ENCODE measurements at regions not wholly inside any gene's neighbourhood (a gene's known extent, or its start where the extent isn't known, plus 50 kb on each side); places are given as distances from the start of the nearest gene placed in this dataset.

DNA sequence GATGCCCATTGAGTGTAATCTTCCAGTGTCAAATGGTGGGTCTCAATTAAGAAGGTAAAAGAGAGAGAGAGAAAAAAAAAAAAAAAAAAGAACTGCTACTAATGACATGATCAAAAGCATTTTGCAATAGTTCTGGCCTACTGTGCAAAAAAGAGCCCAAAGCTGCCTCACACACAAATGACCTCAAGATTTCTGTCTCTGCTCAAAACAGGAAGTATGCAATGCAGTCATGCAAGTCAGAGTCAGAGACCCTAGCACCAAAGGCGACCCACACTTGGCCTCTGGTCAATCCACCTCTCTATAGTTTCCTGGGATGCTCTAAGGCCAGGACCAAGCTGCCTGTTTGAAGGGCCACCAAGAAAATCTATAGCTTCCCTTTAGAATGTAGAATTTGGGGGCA lies 323.5 kb downstream of the VPS13C start:
- no peaks in the 10 kb centered on the region for H3K27me3 ChIP-seq (ENCODE audit: low read depth, low read length)
- no peaks in the 10 kb centered on the region for H3K4me1 ChIP-seq (ENCODE audit: control insufficient read depth in 1 of 2, insufficient read depth in 2 of 2, low read length in 2 of 2)
- H3K4me3 ChIP-seq (ENCODE audit: low read depth in 1 of 2, low read length in 2 of 2): no peak overlapping the region
- no peaks in the 10 kb centered on the region for H3K36me3 ChIP-seq (ENCODE audit: control insufficient read depth in 1 of 2, insufficient read depth in 2 of 2, low read length in 2 of 2)
- H3K27ac ChIP-seq (ENCODE audit: low read length): no peak overlapping the region
- H3K9me3 ChIP-seq (ENCODE audit: control insufficient read depth in 1 of 2, low read length in 2 of 2): no peaks in the 10 kb centered on the region

DNA sequence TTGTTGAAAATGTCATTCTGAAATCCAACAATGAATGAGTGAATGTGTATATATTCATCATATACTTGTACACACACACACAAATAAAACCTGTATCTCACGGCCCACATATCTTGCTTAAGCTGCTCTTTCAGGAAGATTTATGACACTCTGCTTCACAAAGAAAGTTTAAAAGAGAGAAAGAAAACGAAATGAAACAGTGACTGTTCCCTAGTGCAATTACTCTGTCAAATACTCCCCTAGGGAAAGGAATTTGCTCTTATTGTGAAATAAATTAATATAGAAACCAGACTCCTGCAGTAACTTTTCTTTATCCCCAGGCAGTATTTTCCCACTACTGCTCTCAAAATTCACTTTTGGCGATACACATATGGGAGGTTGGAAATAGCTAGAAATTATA lies 329.1 kb downstream of the VPS13C start:
- H3K36me3 ChIP-seq (ENCODE audit: control insufficient read depth in 1 of 2, insufficient read depth in 2 of 2, low read length in 2 of 2): no peaks in the 10 kb centered on the region
- no peak overlapping the region for H3K27ac ChIP-seq (ENCODE audit: low read length)
- no peak overlapping the region for H3K4me3 ChIP-seq (ENCODE audit: low read depth in 1 of 2, low read length in 2 of 2)
- H3K9me3 ChIP-seq (ENCODE audit: control insufficient read depth in 1 of 2, low read length in 2 of 2): no peaks in the 10 kb centered on the region
- no peaks in the 10 kb centered on the region for H3K4me1 ChIP-seq (ENCODE audit: control insufficient read depth in 1 of 2, insufficient read depth in 2 of 2, low read length in 2 of 2)
- no peaks in the 10 kb centered on the region for H3K27me3 ChIP-seq (ENCODE audit: low read depth, low read length)

DNA sequence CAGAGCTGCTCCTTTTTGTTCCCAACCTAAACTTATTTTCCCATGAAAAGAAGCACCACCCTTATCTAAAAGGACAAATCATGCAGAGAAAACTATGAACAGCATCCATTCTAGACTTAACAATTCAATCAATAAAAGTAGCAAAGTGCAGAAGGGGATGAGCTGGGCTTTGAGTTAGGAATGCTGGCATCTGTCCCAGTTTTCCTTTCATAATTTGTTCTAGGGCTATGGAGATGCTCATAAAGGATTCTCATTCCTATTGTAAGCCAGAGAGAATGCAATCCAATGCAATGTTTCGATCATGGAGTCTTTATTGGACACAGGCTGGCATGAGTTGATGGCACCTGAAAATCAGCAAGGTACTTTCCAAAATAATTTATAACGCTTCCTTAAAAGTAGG lies 330.6 kb downstream of the VPS13C start:
- Histone ChIP-seq H3K27ac (ENCODE audit: low read length) (no peak overlapping the region), H3K9me3 (ENCODE audit: control insufficient read depth in 1 of 2, low read length in 2 of 2) (no peaks in the 10 kb centered on the region), H3K4me3 (ENCODE audit: low read depth in 1 of 2, low read length in 2 of 2) (no peak overlapping the region)

DNA sequence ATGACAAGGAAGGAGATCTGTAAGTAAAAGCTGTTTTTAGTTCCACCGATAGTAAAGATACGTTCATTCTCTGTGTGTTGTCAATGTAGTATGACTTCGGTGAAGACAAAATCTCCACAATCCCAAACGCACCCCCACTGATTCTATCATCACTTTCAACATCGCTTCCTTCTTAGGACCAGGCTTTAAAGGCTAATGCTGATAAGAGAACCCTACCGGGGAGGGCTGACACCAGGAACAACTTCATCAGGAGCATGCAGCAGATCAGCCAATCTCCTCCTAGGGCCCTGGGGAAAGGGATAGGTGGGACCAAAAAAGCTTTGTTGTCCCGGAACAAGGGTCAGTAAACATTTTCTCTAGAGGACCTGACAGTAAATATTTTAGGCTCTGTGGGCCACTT lies 334.1 kb downstream of the VPS13C start:
- Histone ChIP-seq H3K36me3 (ENCODE audit: control insufficient read depth in 1 of 2, insufficient read depth in 2 of 2, low read length in 2 of 2) (no peaks in the 10 kb centered on the region), H3K9me3 (ENCODE audit: control insufficient read depth in 1 of 2, low read length in 2 of 2) (no peaks in the 10 kb centered on the region), H3K27ac (ENCODE audit: low read length) (no peak overlapping the region), H3K4me3 (ENCODE audit: low read depth in 1 of 2, low read length in 2 of 2) (no peak overlapping the region), H3K27me3 (ENCODE audit: low read depth, low read length) (no peaks in the 10 kb centered on the region), H3K4me1 (ENCODE audit: control insufficient read depth in 1 of 2, insufficient read depth in 2 of 2, low read length in 2 of 2) (no peaks in the 10 kb centered on the region)

More for the DNA sequence above, 330.6 kb downstream of the VPS13C start:
- Histone ChIP-seq H3K27me3 (ENCODE audit: low read depth, low read length) (no peaks in the 10 kb centered on the region), H3K36me3 (ENCODE audit: control insufficient read depth in 1 of 2, insufficient read depth in 2 of 2, low read length in 2 of 2) (no peaks in the 10 kb centered on the region), H3K4me1 (ENCODE audit: control insufficient read depth in 1 of 2, insufficient read depth in 2 of 2, low read length in 2 of 2) (no peaks in the 10 kb centered on the region)

DNA sequence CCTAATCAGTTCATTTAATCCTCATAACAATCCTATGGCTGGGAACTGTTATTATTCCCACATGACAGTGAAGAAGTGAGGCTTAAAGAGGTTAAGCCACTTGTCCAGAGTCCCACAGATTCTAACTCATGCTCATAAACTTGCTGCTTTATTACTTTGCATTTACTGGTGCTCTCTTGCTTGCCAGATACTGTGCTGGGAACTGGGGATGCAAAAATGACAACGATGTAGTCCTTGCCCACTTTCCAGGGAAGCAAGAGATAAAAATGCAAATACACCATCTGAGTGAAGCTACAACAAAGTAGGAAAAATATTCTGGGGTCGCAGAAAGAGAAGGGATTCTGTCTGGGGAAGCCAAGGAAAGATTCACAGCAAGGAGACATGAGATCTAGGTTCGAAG lies 335.0 kb downstream of the VPS13C start:
- H3K27me3 ChIP-seq (ENCODE audit: low read depth, low read length): no peaks in the 10 kb centered on the region
- no peaks in the 10 kb centered on the region for H3K9me3 ChIP-seq (ENCODE audit: control insufficient read depth in 1 of 2, low read length in 2 of 2)
- no peaks in the 10 kb centered on the region for H3K4me1 ChIP-seq (ENCODE audit: control insufficient read depth in 1 of 2, insufficient read depth in 2 of 2, low read length in 2 of 2)
- H3K4me3 ChIP-seq (ENCODE audit: low read depth in 1 of 2, low read length in 2 of 2): no peak overlapping the region
- no peak overlapping the region for H3K27ac ChIP-seq (ENCODE audit: low read length)
- no peaks in the 10 kb centered on the region for H3K36me3 ChIP-seq (ENCODE audit: control insufficient read depth in 1 of 2, insufficient read depth in 2 of 2, low read length in 2 of 2)

DNA sequence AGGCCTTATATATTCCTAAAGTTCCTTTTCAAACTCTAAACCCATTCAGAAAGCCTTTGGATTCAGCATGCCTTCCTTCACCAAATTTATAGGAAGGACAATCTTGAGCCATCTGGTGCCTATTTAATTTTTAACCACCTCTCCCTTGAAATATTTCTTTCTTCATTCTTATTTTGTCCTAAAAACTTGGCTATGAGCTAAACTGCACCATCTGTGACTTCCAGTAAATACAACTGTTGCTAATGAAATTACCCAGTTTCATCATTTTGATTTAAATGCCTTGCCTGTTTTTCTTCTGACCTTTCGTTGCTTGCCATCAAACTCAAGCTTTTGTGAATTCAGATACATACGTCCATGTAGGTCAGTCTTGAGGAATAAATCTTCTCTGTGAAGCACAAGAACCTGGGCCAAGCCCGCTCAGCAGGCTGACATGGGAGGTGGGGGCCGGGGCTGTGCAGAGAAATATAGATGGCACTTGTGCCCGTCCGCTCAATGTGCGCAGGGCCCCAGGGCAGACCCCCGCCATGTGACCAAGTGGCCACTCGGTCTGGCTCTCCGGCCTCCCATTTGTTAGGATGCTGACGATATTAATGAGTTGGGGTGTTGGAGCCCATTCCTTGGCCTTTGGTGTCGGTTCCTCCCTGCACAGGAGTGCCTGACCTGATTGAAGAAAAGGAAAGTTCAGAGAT lies 335.9 kb downstream of the VPS13C start:
- Histone ChIP-seq H3K4me1 (ENCODE audit: control insufficient read depth in 1 of 2, insufficient read depth in 2 of 2, low read length in 2 of 2) (no peaks in the 10 kb centered on the region), H3K27me3 (ENCODE audit: low read depth, low read length) (no peaks in the 10 kb centered on the region), H3K27ac (ENCODE audit: low read length) (no peak overlapping the region), H3K9me3 (ENCODE audit: control insufficient read depth in 1 of 2, low read length in 2 of 2) (no peaks in the 10 kb centered on the region), H3K36me3 (ENCODE audit: control insufficient read depth in 1 of 2, insufficient read depth in 2 of 2, low read length in 2 of 2) (no peaks in the 10 kb centered on the region), H3K4me3 (ENCODE audit: low read depth in 1 of 2, low read length in 2 of 2) (no peak overlapping the region)

DNA sequence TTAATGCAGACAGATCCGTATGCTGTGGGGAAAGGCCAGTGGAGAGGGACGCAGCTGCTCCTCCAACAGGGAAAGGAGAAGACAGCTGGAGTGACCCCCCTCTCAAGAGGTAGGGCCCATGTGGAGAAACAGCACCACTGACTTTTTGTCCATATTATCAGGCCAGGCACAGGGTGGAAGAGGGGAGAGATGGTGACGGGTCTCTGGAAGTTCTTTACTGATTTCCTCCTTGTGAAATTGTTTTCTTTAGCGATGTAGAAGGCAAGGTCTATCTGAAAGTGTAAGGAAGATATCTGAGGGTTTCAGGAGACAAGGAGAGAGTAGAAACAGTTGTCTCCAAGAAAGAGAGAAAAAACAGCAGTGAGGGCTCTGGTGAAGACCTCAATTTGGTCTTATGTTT lies 338.8 kb downstream of the VPS13C start:
- no peaks in the 10 kb centered on the region for H3K36me3 ChIP-seq (ENCODE audit: control insufficient read depth in 1 of 2, insufficient read depth in 2 of 2, low read length in 2 of 2)
- H3K4me3 ChIP-seq (ENCODE audit: low read depth in 1 of 2, low read length in 2 of 2): no peak overlapping the region
- H3K9me3 ChIP-seq (ENCODE audit: control insufficient read depth in 1 of 2, low read length in 2 of 2): no peaks in the 10 kb centered on the region
- H3K27me3 ChIP-seq (ENCODE audit: low read depth, low read length): no peaks in the 10 kb centered on the region
- no peaks in the 10 kb centered on the region for H3K4me1 ChIP-seq (ENCODE audit: control insufficient read depth in 1 of 2, insufficient read depth in 2 of 2, low read length in 2 of 2)
- no peak overlapping the region for H3K27ac ChIP-seq (ENCODE audit: low read length)

DNA sequence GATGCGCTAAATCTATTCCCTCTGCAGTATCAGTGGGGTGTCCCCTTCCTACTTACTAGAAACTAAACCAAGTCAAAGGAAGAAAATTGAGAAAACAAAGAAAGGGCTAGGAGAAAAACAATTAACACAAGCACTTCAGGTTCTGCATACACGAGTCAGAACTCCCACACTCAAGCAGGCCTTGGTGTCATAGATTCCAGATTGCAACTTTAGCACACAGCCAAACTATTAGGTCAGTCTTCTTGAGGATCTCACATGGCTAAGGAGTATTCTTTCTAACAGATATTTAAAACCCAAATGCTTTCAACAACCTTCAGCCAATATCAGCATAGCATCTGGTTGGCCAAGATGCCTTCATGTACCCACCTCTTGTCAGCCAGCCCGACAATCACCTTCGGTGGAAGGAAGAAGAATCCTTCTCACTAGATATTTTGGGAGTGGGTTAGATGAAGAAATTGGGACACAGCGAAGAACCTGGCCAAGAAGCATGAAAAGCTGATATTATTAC lies 340.0 kb downstream of the VPS13C start:
- Histone ChIP-seq H3K27ac (ENCODE audit: low read length) (no peak overlapping the region), H3K36me3 (ENCODE audit: control insufficient read depth in 1 of 2, insufficient read depth in 2 of 2, low read length in 2 of 2) (no peaks in the 10 kb centered on the region), H3K4me1 (ENCODE audit: control insufficient read depth in 1 of 2, insufficient read depth in 2 of 2, low read length in 2 of 2) (no peaks in the 10 kb centered on the region), H3K27me3 (ENCODE audit: low read depth, low read length) (no peaks in the 10 kb centered on the region), H3K4me3 (ENCODE audit: low read depth in 1 of 2, low read length in 2 of 2) (no peak overlapping the region), H3K9me3 (ENCODE audit: control insufficient read depth in 1 of 2, low read length in 2 of 2) (no peaks in the 10 kb centered on the region)

DNA sequence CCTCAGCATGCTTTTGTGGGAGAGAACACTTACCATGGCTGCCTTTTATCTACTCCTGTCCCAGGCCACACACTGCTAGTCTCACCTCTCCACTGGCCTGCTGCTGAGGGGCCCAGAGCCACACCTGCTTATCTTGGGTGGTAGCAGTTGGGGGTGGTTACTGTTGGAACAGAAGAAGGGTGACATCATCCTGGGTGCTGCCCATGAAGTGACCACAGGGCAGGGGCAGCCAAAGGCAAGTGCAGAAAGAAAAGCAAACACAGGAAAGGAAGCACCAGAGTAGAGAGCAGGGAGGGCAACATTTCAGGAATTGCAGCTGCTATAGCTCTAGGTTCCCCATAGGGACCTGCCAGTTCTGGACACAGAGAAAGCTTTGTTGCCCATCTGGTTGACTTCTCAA lies 345.2 kb downstream of the VPS13C start:
- Histone ChIP-seq H3K9me3 (ENCODE audit: control insufficient read depth in 1 of 2, low read length in 2 of 2) (no peaks in the 10 kb centered on the region), H3K36me3 (ENCODE audit: control insufficient read depth in 1 of 2, insufficient read depth in 2 of 2, low read length in 2 of 2) (no peaks in the 10 kb centered on the region), H3K4me1 (ENCODE audit: control insufficient read depth in 1 of 2, insufficient read depth in 2 of 2, low read length in 2 of 2) (no peaks in the 10 kb centered on the region), H3K27ac (ENCODE audit: low read length) (no peak overlapping the region), H3K4me3 (ENCODE audit: low read depth in 1 of 2, low read length in 2 of 2) (no peak overlapping the region), H3K27me3 (ENCODE audit: low read depth, low read length) (no peaks in the 10 kb centered on the region)

DNA sequence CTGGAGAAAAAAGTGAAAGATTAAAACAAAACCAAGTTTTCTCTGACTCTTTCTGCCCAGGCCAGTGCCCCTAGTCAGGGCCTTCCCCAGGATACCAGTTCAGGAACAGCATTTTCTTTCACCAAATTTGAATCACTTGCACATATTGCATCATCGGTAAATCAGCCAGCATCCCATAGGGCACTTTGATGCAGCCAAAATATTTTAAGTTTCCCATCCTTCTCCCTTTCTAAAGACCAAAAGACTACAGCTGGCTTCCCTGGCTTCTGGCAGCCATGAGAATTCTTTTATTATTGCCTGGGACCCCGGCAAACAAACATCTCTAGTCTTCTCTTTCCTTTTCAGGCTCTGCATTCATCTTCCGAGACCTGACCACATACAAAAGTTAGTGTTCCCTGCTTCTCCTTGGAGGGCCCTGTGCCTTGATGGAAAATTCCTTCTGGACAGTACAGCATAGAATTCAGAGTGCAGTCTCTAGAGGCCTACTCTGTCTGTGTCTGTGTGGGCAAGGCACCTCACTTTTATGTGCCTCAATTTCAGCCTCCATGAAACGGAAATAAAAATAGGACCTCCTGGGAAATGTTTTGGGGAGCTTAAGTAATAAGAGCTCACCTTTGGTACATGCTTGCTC lies 348.0 kb downstream of the VPS13C start:
- Histone ChIP-seq H3K4me1 (ENCODE audit: control insufficient read depth in 1 of 2, insufficient read depth in 2 of 2, low read length in 2 of 2) (no peaks in the 10 kb centered on the region), H3K27ac (ENCODE audit: low read length) (no peak overlapping the region), H3K27me3 (ENCODE audit: low read depth, low read length) (no peaks in the 10 kb centered on the region), H3K9me3 (ENCODE audit: control insufficient read depth in 1 of 2, low read length in 2 of 2) (no peaks in the 10 kb centered on the region), H3K36me3 (ENCODE audit: control insufficient read depth in 1 of 2, insufficient read depth in 2 of 2, low read length in 2 of 2) (no peaks in the 10 kb centered on the region), H3K4me3 (ENCODE audit: low read depth in 1 of 2, low read length in 2 of 2) (no peak overlapping the region)

DNA sequence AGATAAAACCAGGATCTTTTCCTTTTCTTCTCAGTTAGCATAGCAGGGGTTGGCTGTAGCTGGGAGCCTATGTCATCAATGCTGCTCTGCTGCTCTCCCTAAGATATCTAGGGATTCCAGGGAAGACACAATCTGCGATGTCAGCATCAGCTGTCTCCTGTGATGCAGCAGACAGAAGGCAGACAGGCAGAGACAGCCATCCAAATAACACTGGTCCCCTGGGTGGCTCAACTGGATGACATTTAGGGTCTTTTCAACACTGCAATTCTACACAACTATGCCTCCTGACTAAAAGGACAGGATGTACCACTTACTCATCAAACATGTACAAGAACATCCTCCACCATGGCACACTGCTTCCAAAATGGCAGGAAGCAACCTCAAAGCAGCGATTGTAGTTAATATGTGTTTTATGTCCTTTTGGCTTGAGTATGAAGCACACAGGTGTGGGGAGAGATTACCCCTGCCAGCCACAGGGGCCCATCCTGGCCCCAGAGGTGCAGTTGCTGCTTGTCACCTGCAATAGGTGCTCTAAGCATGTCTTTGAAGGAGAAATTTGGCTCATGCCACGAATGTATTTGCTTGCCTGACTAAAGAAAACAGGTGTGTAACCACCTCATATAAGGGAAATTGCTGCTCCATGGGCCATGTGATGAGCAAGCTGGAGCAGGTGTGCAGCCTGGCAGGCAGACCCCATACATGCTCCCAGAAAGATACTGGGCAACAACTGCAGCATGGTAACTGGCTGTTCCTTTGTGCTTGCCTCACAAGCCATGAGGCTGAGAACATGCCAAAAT lies 357.8 kb downstream of the VPS13C start:
- no peak overlapping the region for H3K27ac ChIP-seq (ENCODE audit: low read length)
- no peak overlapping the region for H3K4me3 ChIP-seq (ENCODE audit: low read depth in 1 of 2, low read length in 2 of 2)
- H3K4me1 ChIP-seq (ENCODE audit: control insufficient read depth in 1 of 2, insufficient read depth in 2 of 2, low read length in 2 of 2): no peaks in the 10 kb centered on the region

More for the DNA sequence above, 357.8 kb downstream of the VPS13C start:
- Histone ChIP-seq H3K9me3 (ENCODE audit: control insufficient read depth in 1 of 2, low read length in 2 of 2) (no peaks in the 10 kb centered on the region), H3K36me3 (ENCODE audit: control insufficient read depth in 1 of 2, insufficient read depth in 2 of 2, low read length in 2 of 2) (no peaks in the 10 kb centered on the region), H3K27me3 (ENCODE audit: low read depth, low read length) (no peaks in the 10 kb centered on the region)
